HG03558 (cell line): ENCODE measurements at regions not wholly inside any gene's neighbourhood (a gene's known extent, or its start where the extent isn't known, plus 50 kb on each side); places are given as distances from the start of the nearest gene placed in this dataset.

ENCODE experiments used
- ATAC-seq: cut with Tn5 transposase; IDR thresholded peaks from one replicate; pipeline ENCODE4 v1.9.1; 2021; ENCODE audit warnings: moderate number of reproducible peaks; ENCODE audit not compliant: unreplicated experiment; ENCODE audit errors: extremely low read depth

GRCh38 chr18:77495982-77496690 is 246.5 kb downstream of the GALR1 start:
- ATAC-seq = no peak

- ATAC-seq = no peak
Observed at GRCh38 chr18:77501266-77501665, 251.6 kb downstream of the GALR1 start.

DNA sequence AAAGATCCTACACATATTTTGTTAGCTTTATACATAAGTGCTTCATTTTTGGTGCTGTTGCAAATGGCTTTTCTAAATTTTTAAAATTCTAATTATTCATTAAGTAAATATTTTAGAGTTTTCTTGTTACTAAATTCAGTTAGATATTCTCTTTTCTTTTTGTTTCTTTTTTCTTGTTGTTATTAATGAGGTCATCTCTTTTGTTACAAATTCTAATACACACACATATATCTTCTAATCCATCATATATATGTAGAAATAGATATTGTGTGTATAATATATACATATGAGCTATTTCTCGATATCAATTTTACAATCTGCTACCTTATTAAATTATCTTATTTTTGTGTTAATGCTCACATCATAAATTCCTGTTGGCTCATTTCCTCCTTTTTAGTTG is 255.9 kb downstream of the GALR1 start:
- no peak for ATAC-seq

- ATAC-seq = no peak
Observed at GRCh38 chr18:77512152-77512551, 262.5 kb downstream of the GALR1 start.

- no peak for ATAC-seq
Observed at GRCh38 chr18:77517901-77518300, 268.3 kb downstream of the GALR1 start.

GRCh38 chr18:77520767-77521166 is 271.1 kb downstream of the GALR1 start:
- ATAC-seq = no peak

DNA sequence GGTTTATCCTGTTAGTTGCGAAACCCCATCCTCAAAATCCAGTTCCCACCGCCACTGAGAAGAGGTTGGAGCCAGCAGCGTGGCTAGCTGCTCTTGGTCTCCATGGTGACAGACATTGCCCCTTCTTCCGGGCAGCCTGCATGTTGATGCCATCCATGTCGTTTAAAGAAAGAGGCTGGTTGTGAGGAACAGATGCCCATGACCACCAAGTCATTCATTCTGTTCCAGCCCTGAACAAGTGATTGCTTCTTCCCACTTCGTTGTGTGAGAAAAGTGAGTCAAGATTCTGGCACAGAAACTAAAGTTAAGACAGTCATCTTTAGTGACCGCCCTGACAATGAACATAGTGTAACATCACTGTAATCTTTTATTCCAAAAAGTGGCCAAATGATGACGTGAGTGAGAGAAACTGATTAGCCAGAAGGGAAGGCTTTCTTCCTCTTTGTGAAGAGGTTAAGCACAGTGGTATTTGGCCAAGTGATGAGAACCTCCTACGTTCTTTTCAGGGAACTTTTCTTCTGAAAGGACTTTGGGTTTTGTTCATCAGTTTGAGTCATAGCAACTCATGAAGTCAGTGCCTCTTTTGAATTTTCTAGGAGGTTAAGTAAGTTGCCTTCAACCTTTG is 272.5 kb downstream of the GALR1 start:
- ATAC-seq = no peak

DNA sequence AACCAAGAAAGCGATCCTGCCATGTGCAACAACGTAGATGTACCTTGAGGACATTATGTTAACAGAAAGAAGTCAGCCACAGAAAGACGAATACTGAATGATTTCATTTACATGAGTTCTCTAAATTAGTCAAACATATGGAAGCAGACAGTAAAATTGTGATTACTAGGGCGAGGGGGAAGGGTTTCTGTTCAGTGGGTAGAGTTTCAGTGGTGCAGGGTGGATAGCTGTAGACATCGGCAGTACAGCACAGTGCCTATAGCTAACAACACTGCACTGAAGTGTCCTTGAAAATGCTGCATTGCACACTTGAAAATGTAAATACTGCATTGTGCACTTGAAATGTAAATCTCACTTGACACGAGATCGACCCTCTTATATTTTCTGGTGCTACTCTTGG is 275.3 kb downstream of the GALR1 start:
- ATAC-seq = no peak

DNA sequence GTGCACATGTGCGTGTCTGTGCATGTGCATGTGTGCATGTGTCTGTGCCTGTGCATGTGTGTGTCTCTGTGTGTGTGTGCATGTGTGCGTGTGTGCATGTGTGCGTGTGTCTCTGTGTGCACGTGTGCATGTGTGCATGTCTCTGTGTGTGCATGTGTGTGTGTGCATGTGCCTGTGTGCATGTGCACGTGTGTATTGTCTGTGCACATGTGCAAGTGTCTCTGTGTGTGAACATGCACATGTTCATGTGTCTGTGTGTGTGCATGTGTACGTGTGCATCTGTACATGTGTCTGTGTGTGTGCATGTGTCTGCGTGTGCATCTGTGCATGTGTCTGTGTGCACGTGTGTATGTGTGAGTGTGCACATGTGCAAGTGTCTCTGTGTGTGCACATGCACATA is 277.3 kb downstream of the GALR1 start:
- no peak for ATAC-seq

GRCh38 chr18:77528872-77529271 is 279.2 kb downstream of the GALR1 start:
- ATAC-seq = no peak

DNA sequence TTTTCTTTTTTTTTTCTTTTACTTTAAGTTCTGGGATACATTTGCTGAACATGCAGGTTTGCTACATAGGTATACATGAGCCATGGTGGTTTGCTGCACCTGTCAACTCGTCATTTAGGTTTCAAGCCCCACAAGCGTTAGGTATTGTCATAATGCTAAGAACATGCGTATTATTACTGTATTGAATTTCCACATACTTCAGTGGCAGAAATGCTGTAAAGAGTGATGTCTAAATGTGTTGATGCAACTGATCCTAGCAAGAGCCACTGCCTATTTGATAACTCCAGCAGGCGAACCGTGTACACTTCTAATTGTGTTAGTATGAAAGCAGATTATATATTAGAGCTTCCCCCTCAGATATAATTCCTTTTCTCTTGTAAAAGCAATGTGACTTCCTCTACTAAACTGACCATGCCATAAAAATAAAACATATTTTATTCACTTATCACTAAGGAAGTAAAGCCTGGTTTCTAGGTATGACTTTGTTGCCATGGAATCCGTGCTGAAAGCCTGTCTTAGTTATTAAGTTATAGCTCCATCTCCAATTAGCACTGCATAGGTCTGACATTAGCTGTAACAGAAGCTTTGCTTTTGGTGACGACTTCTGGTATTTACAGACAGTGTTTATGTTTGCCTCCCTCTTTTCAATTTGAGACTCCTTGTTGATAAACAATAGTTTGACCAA is 280.0 kb downstream of the GALR1 start:
- ATAC-seq = no peak

- ATAC-seq = no peak
Observed at GRCh38 chr18:77530732-77531131, 281.1 kb downstream of the GALR1 start.

GRCh38 chr18:77539860-77540259 is 290.2 kb downstream of the GALR1 start:
- no peak for ATAC-seq

DNA sequence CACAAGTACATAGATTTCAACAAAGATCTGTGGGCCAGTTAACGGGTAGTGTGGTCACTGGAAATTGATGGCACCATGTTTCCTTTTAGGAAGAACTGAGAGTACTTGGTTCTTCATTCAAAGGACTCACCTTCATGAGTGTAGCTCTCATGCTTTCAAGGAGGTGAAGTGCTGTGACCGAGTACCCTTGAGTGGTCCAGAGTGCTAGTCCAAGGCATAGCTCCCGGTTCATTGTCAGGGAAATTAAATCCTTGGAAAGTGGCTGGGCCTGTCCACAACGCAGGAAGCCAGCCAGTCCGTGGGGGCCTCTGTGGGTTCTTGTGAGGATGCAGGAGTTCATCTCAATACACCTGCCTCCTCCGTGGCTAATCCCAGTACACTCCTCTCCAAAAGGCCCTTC is 295.1 kb downstream of the GALR1 start:
- no peak for ATAC-seq

- ATAC-seq = no peak
Observed at GRCh38 chr18:77547757-77548156, 298.1 kb downstream of the GALR1 start.

DNA sequence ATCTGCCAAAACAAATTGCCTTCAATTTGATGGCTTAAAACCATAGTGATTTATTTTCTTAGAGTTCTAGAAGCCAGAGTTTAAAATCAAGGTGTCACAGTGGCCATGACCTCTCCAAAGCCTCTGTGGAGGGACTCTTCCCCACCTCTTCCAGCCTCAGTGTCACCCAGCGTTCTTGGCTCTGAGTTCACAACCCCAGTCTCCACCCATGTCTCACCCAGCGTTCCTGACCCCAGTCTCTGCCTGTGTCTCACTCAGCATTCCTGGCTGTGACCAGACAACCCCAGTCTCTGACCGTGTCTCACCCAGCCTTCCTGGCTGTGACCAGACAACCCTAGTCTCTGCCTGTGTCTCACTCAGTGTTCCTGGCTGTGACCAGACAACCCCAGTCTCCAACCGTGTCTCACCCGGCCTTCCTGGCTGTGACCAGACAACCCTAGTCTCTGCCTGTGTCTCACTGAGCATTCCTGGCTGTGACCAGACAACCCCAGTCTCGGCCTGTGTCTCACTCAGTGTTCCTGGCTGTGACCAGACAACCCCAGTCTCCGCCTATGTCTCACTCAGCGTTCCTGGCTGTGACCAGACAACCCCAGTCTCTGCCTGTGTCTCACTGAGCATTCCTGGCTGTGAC is 299.3 kb downstream of the GALR1 start:
- no peak for ATAC-seq

DNA sequence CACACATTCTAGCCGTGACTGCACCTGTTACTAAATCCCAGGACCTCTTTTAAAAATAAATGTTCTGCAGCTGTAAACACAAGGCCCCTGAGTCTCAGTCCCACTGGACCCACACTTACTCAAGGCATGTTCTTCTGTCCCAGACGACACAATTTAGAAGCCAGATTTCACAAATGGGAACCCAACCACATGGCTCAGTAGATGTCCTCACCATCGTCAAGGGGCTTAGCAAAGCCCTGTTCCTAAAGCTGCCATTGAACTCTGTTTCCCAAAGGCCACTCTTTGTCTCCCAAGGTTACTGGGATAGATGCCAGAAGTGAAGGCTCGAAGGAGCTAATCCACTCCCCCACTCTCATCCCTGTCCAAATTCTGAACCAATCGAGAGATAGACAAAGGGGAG is 301.0 kb downstream of the GALR1 start:
- ATAC-seq = no peak

GRCh38 chr18:77551055-77551454 is 301.4 kb downstream of the GALR1 start:
- no peak for ATAC-seq

GRCh38 chr18:77552945-77553344 is 303.3 kb downstream of the GALR1 start:
- no peak for ATAC-seq

DNA sequence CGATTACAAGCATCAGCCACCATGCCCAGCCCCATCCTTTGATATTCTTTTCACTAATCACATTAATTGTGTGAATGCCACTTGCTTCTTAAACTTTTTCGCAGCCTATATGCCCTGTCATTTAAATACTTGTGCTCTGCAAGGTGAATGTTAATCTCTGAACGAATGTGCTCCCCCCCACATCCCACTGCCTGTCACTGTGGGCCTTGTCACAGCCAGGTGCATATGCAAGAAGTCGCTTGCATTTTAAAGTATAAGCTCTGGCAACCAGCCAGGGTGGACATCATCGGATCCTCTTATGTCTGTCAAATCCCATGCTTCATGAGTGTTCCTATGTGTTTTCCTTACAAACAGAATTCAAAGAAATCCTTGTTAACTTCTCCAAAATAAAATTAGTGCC is 304.4 kb downstream of the GALR1 start:
- ATAC-seq = no peak

- ATAC-seq = no peak
Observed at GRCh38 chr18:77557046-77557587, 307.5 kb downstream of the GALR1 start.
